BJ (cell line): ENCODE measurements at regions not wholly inside any gene's neighbourhood (a gene's known extent, or its start where the extent isn't known, plus 50 kb on each side); places are given as distances from the start of the nearest gene placed in this dataset.

Source experiments
- CTCF ChIA-PET: fragments of 350-600 bp; formaldehyde crosslinking; extraction: SDS; loops from one replicate; lab custom pipeline; 2021; ENCODE audit warnings: antibody characterized with exemption, inconsistent platforms; lab: Yijun Ruan, JAX
- POLR2A ChIA-PET: fragments of 300-600 bp; sonication (Branson Sonifier 250); formaldehyde crosslinking; extraction: SDS; loops from one replicate; lab custom pipeline; 2021; ENCODE audit warnings: antibody characterized with exemption; lab: Charles Lee
- DNase-seq: peaks from one replicate; pipeline ENCODE4 v3.0.0-alpha.2; 2011; ENCODE audit warnings: low read depth
- H3K27me3 ChIP-seq: 2 replicates; pipeline ENCODE4 v1.6.0; 2011; ENCODE audit warnings: low read length; ENCODE audit not compliant: control insufficient read depth, insufficient read depth
- H3K36me3 ChIP-seq: 2 replicates; pipeline ENCODE4 v1.5.1; 2011; ENCODE audit warnings: low read length; ENCODE audit not compliant: control insufficient read depth, insufficient read depth
- H3K4me3 ChIP-seq: 2 replicates; pipeline ENCODE4 v1.5.1; 2011; ENCODE audit warnings: low read depth, mild to moderate bottlenecking, control low read depth, low read length
- CTCF ChIP-seq: IDR thresholded peaks from 2 replicates; pipeline ENCODE4 v1.5.1; 2011; ENCODE audit warnings: low read depth, mild to moderate bottlenecking, control low read depth, inconsistent platforms, low read length, moderate library complexity; ENCODE audit not compliant: insufficient read depth

DNA sequence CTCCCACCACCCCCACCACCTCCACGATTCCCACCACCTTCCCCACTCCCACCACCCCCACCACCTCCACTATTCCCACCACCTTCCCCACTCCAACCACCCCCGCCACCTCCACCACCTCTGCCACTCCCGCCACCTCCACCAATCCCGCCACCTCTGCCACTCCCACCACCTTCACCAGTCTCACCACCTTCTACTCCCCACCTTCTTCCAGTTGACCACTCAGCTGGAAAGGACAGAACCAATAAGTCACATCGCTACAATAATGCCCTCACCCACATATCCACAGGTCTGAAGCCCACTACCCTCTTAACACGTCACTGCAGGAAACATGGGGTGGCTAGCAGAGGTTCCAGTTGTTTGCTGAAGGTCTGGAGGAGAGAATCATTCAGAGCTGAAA lies 93.5 kb upstream of the PAX2 start:
- TF ChIP-seq CTCF = no peak
- ChIA-PET POLR2A (no interaction called here), CTCF (no interaction called here)
- Histone ChIP-seq H3K36me3 (no peaks in the 10 kb centered on the region), H3K4me3 (no peak overlapping the region), H3K27me3 (peaks cover 34% of the 10 kb centered on the region)
- no peak for DNase-seq

DNA sequence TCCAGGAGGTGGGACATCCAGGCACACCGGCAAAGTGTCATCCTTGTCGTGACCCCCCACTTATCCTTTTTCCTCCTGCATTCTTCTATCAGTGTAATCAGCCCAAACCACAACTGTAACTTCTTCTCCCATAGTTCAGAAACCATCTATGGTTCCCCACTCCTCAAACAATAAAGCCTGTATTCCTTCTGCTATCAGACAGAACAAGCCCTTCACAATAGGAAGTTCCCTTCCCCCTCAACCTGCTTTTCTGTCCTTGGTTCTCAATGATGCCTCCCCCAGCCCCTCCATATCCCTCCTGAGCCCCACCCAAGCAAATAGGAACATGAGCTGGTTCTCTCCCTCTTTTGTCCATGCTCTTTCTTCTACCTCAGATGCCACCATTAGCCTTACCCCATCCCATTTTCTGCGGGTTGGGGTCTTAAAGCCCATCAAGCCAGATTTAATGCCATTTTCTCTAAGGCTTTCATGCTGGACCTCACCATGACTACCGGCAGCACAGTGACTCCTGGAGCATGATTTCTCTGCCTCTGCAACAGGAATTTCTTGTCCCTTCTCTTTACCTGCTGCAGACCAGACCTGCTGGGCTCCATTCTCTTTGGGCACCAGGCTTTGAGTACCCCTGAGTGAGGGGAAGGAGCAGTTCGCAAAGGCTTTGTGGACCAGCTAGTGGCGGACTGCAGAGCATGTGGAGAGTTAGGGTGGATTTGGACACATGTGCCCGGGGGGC lies 92.8 kb upstream of the PAX2 start:
- Histone ChIP-seq H3K4me3 (no peak overlapping the region), H3K27me3 (peaks cover 38% of the 10 kb centered on the region), H3K36me3 (no peaks in the 10 kb centered on the region)
- no peak for DNase-seq
- TF ChIP-seq CTCF = no peak
- ChIA-PET POLR2A (no interaction called here), CTCF (no interaction called here)

GRCh38 chr10:100653238-100653956 lies 92.0 kb upstream of the PAX2 start:
- Histone ChIP-seq H3K36me3 (no peaks in the 10 kb centered on the region), H3K4me3 (no peak overlapping the region), H3K27me3 (peaks cover 47% of the 10 kb centered on the region)
- ChIA-PET POLR2A (no interaction called here), CTCF (no interaction called here)
- TF ChIP-seq CTCF = no peak
- no peak for DNase-seq

DNA sequence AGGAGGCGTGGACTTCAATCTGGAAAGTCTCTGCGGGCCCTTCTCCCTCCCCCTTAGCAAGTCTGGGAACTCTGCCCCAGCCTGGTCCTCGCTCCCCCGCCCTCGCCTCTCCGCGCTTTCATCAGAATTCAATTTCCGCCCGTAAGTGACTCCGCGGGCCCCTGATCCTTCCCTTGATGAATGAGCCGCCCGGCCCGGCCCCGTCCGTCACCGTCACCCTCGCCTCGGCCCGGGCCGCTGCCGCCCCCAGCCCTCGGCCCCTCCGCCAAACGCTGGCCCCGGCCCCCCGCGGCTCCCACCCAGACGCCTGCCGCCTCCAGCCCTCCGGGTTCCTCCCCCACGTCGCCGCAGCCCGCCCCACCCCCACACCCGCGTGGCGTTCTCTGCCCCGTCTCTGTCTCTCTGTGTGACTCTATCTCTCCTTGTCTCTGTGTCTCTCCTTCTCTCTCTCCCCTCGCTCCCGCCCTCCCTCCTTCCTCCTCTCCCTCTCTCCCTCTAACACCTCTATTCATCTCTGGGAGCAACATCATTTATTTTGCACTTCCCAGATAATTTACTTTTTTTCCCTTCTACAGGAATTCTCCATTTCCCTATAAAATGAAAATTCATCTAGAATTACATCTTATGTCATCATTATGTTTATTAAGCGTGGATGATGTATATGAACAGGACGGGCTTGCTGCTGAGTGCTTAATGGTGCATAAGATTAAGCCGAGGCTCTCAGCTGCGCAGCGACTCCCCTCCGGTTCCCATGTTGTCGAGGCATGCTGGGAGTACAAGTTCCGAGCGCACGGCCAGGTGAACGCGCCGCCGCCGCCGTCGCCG lies 91.2 kb upstream of the PAX2 start:
- POLR2A ChIA-PET = no interaction called here
- Histone ChIP-seq H3K27me3 (peaks cover 51% of the 10 kb centered on the region), H3K4me3 (0 out of 2 replicates have a peak overlapping the region, but pooled peaks have one; percentile 11), H3K36me3 (no peaks in the 10 kb centered on the region)
- CTCF ChIA-PET = no interaction called here
- DNase-seq = no peak
- TF ChIP-seq CTCF = no peak

GRCh38 chr10:100654782-100655325 lies 90.5 kb upstream of the PAX2 start:
- POLR2A ChIA-PET = no interaction called here
- Histone ChIP-seq H3K4me3 (no peak overlapping the region), H3K27me3 (peaks cover 58% of the 10 kb centered on the region), H3K36me3 (no peaks in the 10 kb centered on the region)
- CTCF ChIA-PET = no interaction called here
- no peak for TF ChIP-seq CTCF
- DNase-seq = no peak
